ENCODE measurements at regions not wholly inside any gene's neighbourhood (a gene's known extent, or its start where the extent isn't known, plus 50 kb on each side); places are given as distances from the start of the nearest gene placed in this dataset.
"Not testable (repeated sequence)": the region's sequence is repeated elsewhere in the genome, so short reads cannot be mapped to it uniquely, and the experiment has no call there.

- FAIRE-seq; intact Hi-C loops (cut with DNase I); H3K36me3 ChIP-seq (ENCODE audit: control insufficient read depth in 2 of 3, insufficient read depth in 3 of 3, low read length in 3 of 3); H3K9ac ChIP-seq (ENCODE audit: low read length in 3 of 3); DNase-seq; H3K4me3 ChIP-seq (ENCODE audit: low read length in 3 of 3); H3K4me1 ChIP-seq (ENCODE audit: control insufficient read depth in 2 of 3, insufficient read depth in 2 of 3, low read depth in 1 of 3, low read length in 3 of 3); H3K9me3 ChIP-seq (ENCODE audit: control insufficient read depth in 2 of 3, insufficient read depth in 1 of 3, low read length in 3 of 3); H3K27ac ChIP-seq (ENCODE audit: low read depth in 2 of 2, low read length in 2 of 2); H3K27me3 ChIP-seq (ENCODE audit: control insufficient read depth, insufficient read depth, low read length): not testable (repeated sequence)
Measured at GRCh38 chr11:67807896-67808295, 133.5 kb upstream of the ALDH3B2 start.

GRCh38 chr11:67806728-67807235 lies 132.4 kb upstream of the ALDH3B2 start:
- H3K9ac ChIP-seq (ENCODE audit: low read length in 3 of 3); H3K27me3 ChIP-seq (ENCODE audit: control insufficient read depth, insufficient read depth, low read length); intact Hi-C loops (cut with DNase I); H3K4me1 ChIP-seq (ENCODE audit: control insufficient read depth in 2 of 3, insufficient read depth in 2 of 3, low read depth in 1 of 3, low read length in 3 of 3); FAIRE-seq; H3K27ac ChIP-seq (ENCODE audit: low read depth in 2 of 2, low read length in 2 of 2); H3K9me3 ChIP-seq (ENCODE audit: control insufficient read depth in 2 of 3, insufficient read depth in 1 of 3, low read length in 3 of 3); DNase-seq; H3K36me3 ChIP-seq (ENCODE audit: control insufficient read depth in 2 of 3, insufficient read depth in 3 of 3, low read length in 3 of 3): not testable (repeated sequence)
- H3K4me3 ChIP-seq (ENCODE audit: low read length in 3 of 3): peak overlapping the region in 2 of 3 donors; percentile 44 to 56

DNA sequence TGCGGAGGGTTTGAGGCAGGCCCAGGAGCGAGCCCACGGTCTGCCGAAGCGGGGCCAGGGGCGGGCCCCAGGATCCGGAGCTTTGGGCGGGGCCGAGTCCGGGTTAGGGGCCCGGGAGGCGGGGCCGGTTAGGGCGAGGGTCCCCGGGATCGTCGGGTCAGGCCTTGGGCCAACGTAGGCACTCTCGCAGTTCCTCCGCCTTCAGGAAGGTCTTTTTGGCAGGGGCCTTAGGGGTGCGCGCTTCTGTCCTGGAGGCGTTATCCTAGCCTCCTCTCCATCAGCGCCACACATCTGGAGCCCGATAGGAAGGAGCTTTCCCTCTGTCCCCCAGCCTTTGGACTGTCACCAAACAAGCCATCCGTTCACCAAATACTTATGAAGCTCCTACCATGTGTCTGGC lies 131.8 kb upstream of the ALDH3B2 start:
- H3K4me3 ChIP-seq (ENCODE audit: low read length in 3 of 3): peak overlapping the region; percentile 44 to 58 (median 56)
- H3K4me1 ChIP-seq (ENCODE audit: control insufficient read depth in 2 of 3, insufficient read depth in 2 of 3, low read depth in 1 of 3, low read length in 3 of 3); H3K36me3 ChIP-seq (ENCODE audit: control insufficient read depth in 2 of 3, insufficient read depth in 3 of 3, low read length in 3 of 3); intact Hi-C loops (cut with DNase I); H3K27me3 ChIP-seq (ENCODE audit: control insufficient read depth, insufficient read depth, low read length); H3K9ac ChIP-seq (ENCODE audit: low read length in 3 of 3); H3K9me3 ChIP-seq (ENCODE audit: control insufficient read depth in 2 of 3, insufficient read depth in 1 of 3, low read length in 3 of 3); FAIRE-seq: not testable (repeated sequence)
- H3K27ac ChIP-seq (ENCODE audit: low read depth in 2 of 2, low read length in 2 of 2): peak overlapping the region in 1 of 2 donors; percentile 53
- DNase-seq: peak in 3 of 5 donors; percentile 15 to 88 (median 35)

GRCh38 chr11:67805253-67806126 lies 131.1 kb upstream of the ALDH3B2 start:
- Histone ChIP-seq H3K9ac (ENCODE audit: low read length in 3 of 3) (peak overlapping the region in 1 of 3 donors; percentile 67), H3K27ac (ENCODE audit: low read depth in 2 of 2, low read length in 2 of 2) (peak overlapping the region in 1 of 2 donors; percentile 75), H3K4me3 (ENCODE audit: low read length in 3 of 3) (peak overlapping the region; percentile 44 to 77 (median 58))
- peak; percentile 98 to 100 (median 99) for DNase-seq
- intact Hi-C loops (cut with DNase I); H3K36me3 ChIP-seq (ENCODE audit: control insufficient read depth in 2 of 3, insufficient read depth in 3 of 3, low read length in 3 of 3); H3K27me3 ChIP-seq (ENCODE audit: control insufficient read depth, insufficient read depth, low read length); H3K4me1 ChIP-seq (ENCODE audit: control insufficient read depth in 2 of 3, insufficient read depth in 2 of 3, low read depth in 1 of 3, low read length in 3 of 3); H3K9me3 ChIP-seq (ENCODE audit: control insufficient read depth in 2 of 3, insufficient read depth in 1 of 3, low read length in 3 of 3): not testable (repeated sequence)
- FAIRE-seq: peak; percentile 93

DNA sequence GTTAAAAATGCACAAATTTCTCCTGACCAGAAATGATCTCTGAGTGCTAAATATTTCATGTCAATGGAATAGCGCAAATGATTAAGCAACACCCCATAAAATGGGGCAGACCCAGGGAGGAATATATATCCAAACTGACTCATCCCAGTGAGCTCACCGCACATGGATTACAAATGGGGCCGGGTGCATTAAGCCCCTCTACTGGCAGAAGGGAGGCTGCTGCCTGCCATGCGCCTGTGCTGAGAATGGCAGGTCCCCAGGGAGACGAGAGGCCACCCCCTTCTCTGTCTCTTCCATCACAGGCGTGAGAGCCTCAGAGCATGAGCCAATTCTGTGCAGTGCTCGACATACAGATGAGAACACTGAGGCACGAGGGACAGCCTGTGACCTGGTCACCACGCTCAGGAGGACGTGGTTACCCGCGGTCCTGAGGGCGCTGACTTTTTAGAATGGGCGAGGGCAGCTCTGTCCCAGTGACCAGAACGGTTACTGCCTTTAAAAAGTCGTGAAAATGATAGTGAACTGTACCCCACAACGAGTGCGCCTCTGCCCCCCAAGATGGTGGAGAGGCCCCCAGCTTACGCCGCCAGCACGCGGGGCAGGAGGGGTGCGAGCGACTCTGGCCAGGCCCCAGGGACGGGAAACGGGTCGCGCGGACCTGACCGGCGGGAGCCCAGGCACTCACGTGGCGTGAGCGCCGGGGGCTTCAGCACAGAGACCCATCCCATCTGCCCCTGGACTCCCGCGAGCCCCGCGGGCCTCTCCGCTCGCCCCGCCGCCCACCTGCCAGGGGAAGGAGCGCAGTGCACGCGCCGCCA lies 130.2 kb upstream of the ALDH3B2 start:
- H3K36me3 ChIP-seq (ENCODE audit: control insufficient read depth in 2 of 3, insufficient read depth in 3 of 3, low read length in 3 of 3); FAIRE-seq; H3K4me1 ChIP-seq (ENCODE audit: control insufficient read depth in 2 of 3, insufficient read depth in 2 of 3, low read depth in 1 of 3, low read length in 3 of 3); DNase-seq; intact Hi-C loops (cut with DNase I); H3K27ac ChIP-seq (ENCODE audit: low read depth in 2 of 2, low read length in 2 of 2); H3K27me3 ChIP-seq (ENCODE audit: control insufficient read depth, insufficient read depth, low read length); H3K9me3 ChIP-seq (ENCODE audit: control insufficient read depth in 2 of 3, insufficient read depth in 1 of 3, low read length in 3 of 3): not testable (repeated sequence)
- peak overlapping the region in 1 of 3 donors; percentile 67 for H3K9ac ChIP-seq (ENCODE audit: low read length in 3 of 3)
- peak overlapping the region; percentile 44 to 77 (median 48) for H3K4me3 ChIP-seq (ENCODE audit: low read length in 3 of 3)

DNA sequence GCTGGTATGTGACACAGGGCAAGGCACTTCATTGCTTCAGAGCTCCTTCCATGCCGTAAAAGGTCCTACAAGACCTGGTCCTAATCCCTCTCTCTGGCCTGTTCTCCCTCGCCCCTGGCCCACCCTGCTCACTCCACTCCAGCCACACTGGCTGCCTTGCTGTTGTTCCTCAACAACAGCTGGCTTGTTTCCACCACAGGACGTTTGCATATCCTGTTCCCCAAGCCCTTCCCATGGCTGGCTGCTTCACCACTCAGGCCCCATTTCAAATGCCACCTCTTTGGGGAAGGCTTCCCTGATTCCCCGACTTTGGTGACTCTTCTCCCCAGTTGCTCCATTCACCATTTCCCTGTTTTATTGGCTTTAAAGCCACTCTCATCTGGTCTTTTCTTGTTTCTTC lies 129.1 kb upstream of the ALDH3B2 start:
- DNase-seq; H3K4me1 ChIP-seq (ENCODE audit: control insufficient read depth in 2 of 3, insufficient read depth in 2 of 3, low read depth in 1 of 3, low read length in 3 of 3); H3K9ac ChIP-seq (ENCODE audit: low read length in 3 of 3); FAIRE-seq; H3K36me3 ChIP-seq (ENCODE audit: control insufficient read depth in 2 of 3, insufficient read depth in 3 of 3, low read length in 3 of 3); H3K27me3 ChIP-seq (ENCODE audit: control insufficient read depth, insufficient read depth, low read length); H3K27ac ChIP-seq (ENCODE audit: low read depth in 2 of 2, low read length in 2 of 2); H3K4me3 ChIP-seq (ENCODE audit: low read length in 3 of 3); intact Hi-C loops (cut with DNase I); H3K9me3 ChIP-seq (ENCODE audit: control insufficient read depth in 2 of 3, insufficient read depth in 1 of 3, low read length in 3 of 3): not testable (repeated sequence)

DNA sequence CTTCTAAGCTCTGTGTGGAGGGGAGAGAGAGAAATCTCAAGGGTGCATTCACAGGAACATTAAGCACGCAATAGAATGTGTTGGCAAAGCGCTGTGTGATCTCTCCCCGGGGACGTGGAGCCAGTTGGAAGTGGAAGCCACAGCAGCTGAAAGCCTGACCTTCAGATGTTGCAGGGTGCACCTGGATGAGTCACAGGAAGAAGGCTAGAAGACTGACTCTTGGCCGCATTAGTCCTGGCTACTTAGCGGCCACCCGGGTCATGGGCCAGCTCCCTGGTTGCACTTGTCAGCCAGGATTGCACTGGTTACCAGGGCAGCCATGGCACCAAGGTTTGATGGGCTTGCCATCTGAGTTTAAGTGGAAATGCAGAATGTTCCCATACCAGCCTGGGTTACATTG lies 128.6 kb upstream of the ALDH3B2 start:
- H3K36me3 ChIP-seq (ENCODE audit: control insufficient read depth in 2 of 3, insufficient read depth in 3 of 3, low read length in 3 of 3); H3K4me1 ChIP-seq (ENCODE audit: control insufficient read depth in 2 of 3, insufficient read depth in 2 of 3, low read depth in 1 of 3, low read length in 3 of 3); FAIRE-seq; H3K9me3 ChIP-seq (ENCODE audit: control insufficient read depth in 2 of 3, insufficient read depth in 1 of 3, low read length in 3 of 3); DNase-seq; intact Hi-C loops (cut with DNase I); H3K27me3 ChIP-seq (ENCODE audit: control insufficient read depth, insufficient read depth, low read length); H3K27ac ChIP-seq (ENCODE audit: low read depth in 2 of 2, low read length in 2 of 2); H3K9ac ChIP-seq (ENCODE audit: low read length in 3 of 3); H3K4me3 ChIP-seq (ENCODE audit: low read length in 3 of 3): not testable (repeated sequence)

DNA sequence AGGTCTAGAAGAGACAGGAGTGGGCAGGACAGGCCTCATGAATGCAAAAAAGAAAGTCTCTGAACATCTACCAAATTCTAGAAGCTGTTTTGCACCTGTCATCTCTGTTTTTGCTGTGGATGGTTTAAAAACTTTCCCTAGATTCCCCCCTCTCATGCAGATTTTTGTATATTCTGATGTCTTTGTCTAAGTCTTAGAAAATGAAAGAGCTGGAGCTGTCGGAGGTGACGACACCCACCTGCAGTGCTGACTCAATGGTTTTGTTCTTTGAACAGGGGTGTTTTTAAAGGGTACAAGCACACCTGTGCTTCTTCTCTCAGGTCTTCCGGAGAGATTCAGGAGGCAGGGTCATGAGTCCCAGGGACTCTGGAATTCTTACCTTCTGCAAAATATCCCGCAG lies 128.2 kb upstream of the ALDH3B2 start:
- FAIRE-seq; intact Hi-C loops (cut with DNase I); H3K9me3 ChIP-seq (ENCODE audit: control insufficient read depth in 2 of 3, insufficient read depth in 1 of 3, low read length in 3 of 3); H3K27me3 ChIP-seq (ENCODE audit: control insufficient read depth, insufficient read depth, low read length); H3K4me3 ChIP-seq (ENCODE audit: low read length in 3 of 3); H3K27ac ChIP-seq (ENCODE audit: low read depth in 2 of 2, low read length in 2 of 2); H3K36me3 ChIP-seq (ENCODE audit: control insufficient read depth in 2 of 3, insufficient read depth in 3 of 3, low read length in 3 of 3); H3K4me1 ChIP-seq (ENCODE audit: control insufficient read depth in 2 of 3, insufficient read depth in 2 of 3, low read depth in 1 of 3, low read length in 3 of 3); DNase-seq; H3K9ac ChIP-seq (ENCODE audit: low read length in 3 of 3): not testable (repeated sequence)
